Astrocyte of the spinal cord (primary cell): ENCODE measurements at regions not wholly inside any gene's neighbourhood (a gene's known extent, or its start where the extent isn't known, plus 50 kb on each side); places are given as distances from the start of the nearest gene placed in this dataset.
"Not testable (repeated sequence)": the region's sequence is repeated elsewhere in the genome, so short reads cannot be mapped to it uniquely, and the experiment has no call there.

Experiments
- DNase-seq: peaks from one replicate; pipeline ENCODE4 v3.0.0; 2011; ENCODE audit warnings: low read depth, low spot score
- H3K4me3 ChIP-seq: 2 replicates; pipeline ENCODE4 v1.5.1; 2011; ENCODE audit warnings: low read depth, mild to moderate bottlenecking, low read length, moderate library complexity
- in situ Hi-C: cut with HindIII; loops from 2 replicates; pipeline ENCODE4 v1.10.0; 2017; ENCODE audit warnings: low sequenced_read_pairs
- TF ChIP-seq, protein P1 (sequence below): IDR thresholded peaks from 2 replicates; pipeline ENCODE4 v1.5.1; 2012; ENCODE audit warnings: low read depth, mild to moderate bottlenecking, low read length, inconsistent platforms

DNA sequence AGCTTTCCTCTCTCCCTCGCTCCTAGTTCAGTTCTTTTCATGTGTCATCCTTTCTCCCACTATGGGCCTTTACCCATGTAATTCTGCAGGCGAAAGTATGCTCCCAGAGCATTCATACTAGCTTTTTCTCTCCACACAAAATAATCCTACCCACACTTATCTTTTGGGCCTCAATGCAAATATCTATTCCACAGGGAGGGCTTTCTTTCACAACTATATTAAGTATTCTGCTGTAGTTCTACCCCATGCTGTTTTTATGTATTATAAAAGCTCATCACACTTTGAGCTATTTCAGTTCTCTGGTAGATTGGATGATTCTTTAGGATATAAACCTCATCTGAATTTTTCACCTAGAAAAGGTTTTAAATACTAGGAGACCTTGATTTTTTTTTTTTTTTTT, 774.6 kb upstream of the CRIM1 start:
- no peak overlapping the region for H3K4me3 ChIP-seq
- TF ChIP-seq, protein P1, sequence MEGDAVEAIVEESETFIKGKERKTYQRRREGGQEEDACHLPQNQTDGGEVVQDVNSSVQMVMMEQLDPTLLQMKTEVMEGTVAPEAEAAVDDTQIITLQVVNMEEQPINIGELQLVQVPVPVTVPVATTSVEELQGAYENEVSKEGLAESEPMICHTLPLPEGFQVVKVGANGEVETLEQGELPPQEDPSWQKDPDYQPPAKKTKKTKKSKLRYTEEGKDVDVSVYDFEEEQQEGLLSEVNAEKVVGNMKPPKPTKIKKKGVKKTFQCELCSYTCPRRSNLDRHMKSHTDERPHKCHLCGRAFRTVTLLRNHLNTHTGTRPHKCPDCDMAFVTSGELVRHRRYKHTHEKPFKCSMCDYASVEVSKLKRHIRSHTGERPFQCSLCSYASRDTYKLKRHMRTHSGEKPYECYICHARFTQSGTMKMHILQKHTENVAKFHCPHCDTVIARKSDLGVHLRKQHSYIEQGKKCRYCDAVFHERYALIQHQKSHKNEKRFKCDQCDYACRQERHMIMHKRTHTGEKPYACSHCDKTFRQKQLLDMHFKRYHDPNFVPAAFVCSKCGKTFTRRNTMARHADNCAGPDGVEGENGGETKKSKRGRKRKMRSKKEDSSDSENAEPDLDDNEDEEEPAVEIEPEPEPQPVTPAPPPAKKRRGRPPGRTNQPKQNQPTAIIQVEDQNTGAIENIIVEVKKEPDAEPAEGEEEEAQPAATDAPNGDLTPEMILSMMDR, result no peak
- in situ Hi-C loops, result no loop called here
- DNase-seq, result no peak

DNA sequence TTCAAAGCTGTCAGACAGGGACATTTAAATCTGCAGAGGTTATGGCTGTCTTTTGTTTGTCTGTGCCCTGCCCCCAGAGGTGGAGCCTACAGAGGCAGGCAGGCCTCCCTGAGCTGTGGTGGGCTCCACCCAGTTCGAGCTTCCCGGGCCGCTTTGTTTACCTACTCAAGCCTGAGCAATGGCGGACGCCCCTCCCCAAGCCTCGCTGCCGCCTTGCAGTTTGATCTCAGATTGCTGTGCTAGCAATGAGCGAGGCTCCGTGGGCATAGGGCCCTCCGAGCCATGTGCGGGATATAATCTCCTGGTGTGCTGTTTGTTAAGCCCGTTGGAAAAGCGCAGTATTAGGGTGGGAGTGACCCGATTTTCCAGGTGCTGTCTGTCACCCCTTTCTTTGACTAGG, 787.0 kb upstream of the CRIM1 start:
- in situ Hi-C loops, H3K4me3 ChIP-seq, DNase-seq: not testable (repeated sequence)

DNA sequence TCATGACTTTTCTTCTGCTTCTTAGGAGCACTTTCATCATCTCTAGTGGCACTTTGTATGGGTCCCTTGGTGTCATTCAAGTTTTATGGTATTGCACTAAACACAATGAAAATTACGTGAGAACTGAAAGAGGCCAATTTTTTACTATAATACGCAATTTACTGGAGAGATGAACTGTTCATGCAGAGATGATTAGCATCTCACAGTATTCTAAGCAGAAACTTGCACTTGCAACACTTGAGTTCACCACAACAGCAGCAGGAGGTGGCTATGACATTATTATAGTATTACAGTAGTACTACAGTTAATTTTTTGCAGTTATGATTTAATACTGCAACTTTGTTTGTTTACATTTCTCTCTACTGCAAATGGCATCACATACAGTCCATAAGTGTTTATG, 793.1 kb upstream of the CRIM1 start:
- in situ Hi-C loops, result no loop called here

DNA sequence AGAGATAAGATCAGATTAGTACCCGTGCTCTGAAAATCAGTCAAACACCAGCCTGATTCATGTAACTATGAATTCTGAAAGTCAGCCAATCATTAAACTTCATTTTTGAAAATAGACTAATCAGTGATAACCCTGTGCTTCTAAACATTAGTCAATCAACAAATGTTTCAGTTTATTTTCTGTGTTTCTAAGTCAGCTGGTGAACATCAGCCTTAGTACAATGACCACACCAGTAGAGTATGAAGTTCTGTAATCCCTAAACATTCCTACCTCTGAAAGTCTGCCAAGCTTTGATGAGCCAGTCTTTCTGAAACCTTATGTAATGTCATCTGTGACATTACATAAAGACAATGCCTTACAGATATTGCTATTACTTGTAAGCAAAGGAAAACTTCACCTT, 807.4 kb upstream of the CRIM1 start:
- in situ Hi-C loops, result no loop called here
- TF ChIP-seq, protein P1, result no peak
- DNase-seq, result peak; percentile 40
- no peak overlapping the region for H3K4me3 ChIP-seq

More for the DNA sequence above, 793.1 kb upstream of the CRIM1 start:
- no peak overlapping the region for H3K4me3 ChIP-seq
- no peak for DNase-seq
- TF ChIP-seq, protein P1, result no peak

DNA sequence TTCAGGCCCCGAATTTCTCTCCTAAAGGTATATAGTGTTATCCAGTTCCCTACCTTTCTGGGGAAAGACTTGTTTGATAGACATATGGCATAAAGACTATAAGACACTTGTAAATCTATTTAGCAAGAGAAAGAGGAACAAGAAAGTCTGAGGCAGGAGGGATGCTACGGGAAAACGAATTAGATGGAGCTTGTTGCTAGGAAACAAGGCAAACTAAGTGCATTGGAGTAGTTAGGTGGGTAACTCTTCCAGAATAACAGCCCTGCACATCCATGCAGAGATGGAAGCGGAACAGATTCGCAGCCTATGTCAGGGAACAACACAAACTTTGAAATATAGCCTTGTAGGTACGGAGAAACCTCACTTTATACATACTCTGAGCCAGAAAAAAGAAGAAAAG, 810.3 kb upstream of the CRIM1 start:
- no peak overlapping the region for H3K4me3 ChIP-seq
- in situ Hi-C loops, result no loop called here
- TF ChIP-seq, protein P1, result no peak
- DNase-seq, result no peak

DNA sequence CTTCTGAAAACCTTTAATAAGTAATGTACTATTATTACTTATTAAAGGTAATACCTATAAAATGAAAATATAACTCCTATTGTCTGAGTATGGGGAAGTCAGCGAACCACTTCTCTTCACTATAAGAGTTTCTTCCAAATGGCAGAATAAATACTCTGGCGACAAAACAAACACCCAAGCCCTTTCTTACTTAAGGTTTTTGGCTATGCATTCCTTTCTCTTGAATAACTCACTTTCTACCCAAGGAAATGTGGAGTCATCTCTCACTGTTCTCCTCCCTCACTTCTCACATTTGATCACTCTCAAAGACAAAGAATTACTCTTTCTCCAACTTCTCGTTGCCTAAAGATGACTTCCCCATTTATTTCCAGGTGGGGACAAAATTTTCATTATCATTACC, 816.8 kb upstream of the CRIM1 start:
- in situ Hi-C loops, result no loop called here
- H3K4me3 ChIP-seq, result no peak overlapping the region
- TF ChIP-seq, protein P1, result no peak
- DNase-seq, result peak; percentile 5

DNA sequence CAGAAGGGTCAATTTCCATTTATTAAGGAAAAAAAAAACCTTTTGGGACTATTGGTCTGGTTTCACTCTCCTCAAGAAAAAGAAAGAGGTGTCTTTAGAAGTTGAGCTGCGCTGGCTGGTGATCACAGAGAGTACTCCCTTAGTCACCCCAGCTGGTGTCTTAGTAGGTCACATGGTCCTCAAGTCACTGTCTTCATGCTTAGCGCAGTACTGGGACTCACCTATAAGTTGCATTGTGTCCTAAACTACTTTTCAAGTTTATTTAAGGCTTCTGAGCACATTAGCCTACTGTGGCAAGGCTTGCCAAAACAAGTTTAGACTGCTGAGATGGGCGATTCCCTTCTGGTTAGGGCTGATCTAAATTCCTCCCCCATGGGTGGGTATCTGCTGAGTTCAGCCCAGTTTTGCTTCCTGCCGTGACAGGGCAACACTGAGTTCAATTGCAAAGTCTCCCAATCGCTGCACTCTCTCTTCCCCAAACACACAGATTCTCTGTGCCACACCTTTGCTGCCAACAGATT, 824.9 kb upstream of the CRIM1 start:
- no peak overlapping the region for H3K4me3 ChIP-seq
- TF ChIP-seq, protein P1, result no peak
- in situ Hi-C loops, result no loop called here
- no peak for DNase-seq
